HG03139 (cell line): ENCODE measurements at regions not wholly inside any gene's neighbourhood (a gene's known extent, or its start where the extent isn't known, plus 50 kb on each side); places are given as distances from the start of the nearest gene placed in this dataset.

ENCODE experiments used
- ATAC-seq: cut with Tn5 transposase; IDR thresholded peaks from one replicate; pipeline ENCODE4 v1.9.1; 2021; ENCODE audit not compliant: unreplicated experiment

DNA sequence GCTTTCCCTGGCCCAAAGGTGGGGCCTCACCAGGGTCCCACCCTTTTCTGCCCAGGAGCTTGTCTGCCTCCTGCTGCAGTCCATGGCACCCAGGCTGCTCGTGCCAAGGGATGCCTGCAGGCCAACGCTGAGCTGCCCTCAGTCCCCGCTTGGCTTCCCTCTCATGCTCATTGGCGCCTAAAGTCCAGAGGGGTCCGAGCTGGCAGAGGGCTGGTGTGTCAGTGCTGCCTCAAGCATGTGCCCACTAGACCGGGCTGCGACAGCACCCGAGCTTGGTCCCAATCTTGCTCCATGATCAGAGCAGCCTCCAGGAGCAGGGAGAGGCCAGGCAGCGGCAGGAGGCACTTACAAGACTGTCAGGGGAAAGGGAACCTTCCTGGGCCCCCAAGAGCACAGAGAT, 287.0 kb downstream of the ICOS start:
- ATAC-seq = no peak

DNA sequence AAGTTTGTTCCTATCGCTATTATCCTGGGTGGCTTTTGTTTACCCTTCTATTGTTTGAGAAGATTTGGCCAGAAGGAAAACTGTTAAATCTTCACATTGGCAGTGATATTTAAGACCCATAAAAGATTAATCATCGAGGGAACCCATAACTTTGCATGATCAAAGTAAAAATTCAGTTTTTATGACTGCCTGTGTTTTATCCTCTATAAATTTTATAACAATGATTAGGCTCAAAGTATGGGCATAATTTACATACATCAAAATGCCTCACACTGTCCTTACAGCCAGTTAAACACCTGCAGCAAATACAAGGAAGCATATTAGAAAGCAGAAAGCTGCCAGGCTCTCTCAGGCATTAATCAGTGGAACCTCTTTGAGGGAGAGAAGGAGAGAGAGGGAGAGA, 289.1 kb downstream of the ICOS start:
- no peak for ATAC-seq

DNA sequence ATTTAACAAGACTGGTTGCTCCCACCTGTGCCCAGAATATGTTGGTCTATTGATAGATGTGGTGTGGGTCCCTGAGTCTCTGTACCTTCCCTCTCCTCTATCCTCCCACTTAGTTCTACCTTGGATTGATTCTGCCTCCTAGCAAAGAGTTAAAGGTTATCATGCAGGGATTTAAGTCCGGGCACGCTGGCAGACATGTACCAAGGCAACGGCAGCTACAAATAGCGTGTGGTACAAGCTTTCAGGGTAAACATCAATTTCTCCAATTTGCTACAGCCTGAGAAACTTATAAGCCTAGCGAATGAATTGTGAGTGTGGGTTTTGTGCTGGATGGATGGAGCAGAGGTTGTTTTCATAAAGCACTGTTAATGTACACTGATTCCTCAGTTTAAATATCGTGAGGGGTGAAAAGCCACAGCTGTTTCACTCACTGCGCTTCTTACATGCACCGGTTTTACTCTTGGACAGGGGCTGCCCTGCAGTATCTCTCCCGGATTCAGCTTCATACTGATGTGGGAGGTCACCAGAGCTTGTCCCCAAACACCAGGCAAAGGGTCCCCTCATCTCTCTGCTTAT, 289.8 kb downstream of the ICOS start:
- no peak for ATAC-seq

DNA sequence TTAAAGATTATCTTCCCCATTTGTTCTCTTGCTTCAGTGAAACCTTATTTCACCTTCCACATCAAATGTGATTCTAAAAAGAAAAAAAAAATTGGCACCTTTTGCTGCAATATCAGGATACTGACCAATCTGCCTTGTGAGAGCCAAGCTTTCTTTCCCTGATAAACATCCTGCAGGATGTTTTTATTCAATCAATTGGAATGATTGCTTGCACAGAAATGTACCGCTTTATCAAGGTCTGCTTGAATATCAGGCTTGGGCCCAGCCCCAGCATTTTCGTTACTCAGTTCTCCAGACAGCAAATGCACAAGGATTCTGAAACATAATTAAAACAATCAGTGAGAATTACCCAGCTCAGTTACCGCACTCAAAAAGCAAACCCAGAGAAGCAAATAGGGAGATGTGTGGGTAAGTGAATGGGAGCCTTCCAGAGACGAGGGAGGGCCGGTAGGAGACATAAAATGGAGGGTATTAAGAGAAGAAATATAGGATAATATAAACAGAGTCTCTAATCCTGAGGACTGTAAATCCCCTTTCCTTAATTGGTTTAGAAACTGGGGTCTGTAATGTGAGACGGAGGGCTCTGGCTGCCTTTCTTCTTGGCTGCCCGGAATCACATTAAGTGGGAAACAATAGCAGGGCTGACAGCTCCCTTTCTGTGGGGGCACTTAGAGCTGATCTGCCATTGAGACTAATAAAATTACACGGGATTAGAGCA, 291.8 kb downstream of the ICOS start:
- no peak for ATAC-seq

- no peak for ATAC-seq
Observed at GRCh38 chr2:204234248-204234647, 297.7 kb downstream of the ICOS start.

DNA sequence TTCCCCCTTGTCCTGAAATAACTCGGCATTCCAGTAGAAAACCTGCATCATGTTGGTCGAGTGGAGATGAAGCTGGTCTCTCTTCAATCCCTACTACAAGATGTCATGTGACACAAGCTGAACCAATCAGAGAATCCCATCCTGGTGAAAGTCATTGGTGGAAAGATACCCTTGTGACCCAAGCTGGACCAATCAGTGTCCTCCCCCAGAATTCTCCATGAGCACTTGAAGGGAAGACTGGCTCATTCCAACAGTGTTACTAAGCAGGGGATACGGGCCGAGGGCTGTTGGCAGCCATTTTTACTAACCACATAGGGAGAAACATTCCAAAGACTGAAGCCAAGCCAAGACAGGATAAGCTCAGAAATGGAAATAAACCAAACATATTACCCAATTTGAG, 298.3 kb downstream of the ICOS start:
- no peak for ATAC-seq

GRCh38 chr2:204237416-204237815, 300.9 kb downstream of the ICOS start:
- ATAC-seq = no peak

- ATAC-seq = no peak
Observed at GRCh38 chr2:204239411-204240165, 303.0 kb downstream of the ICOS start.

GRCh38 chr2:204240961-204241360, 304.3 kb upstream of the PARD3B start:
- no peak for ATAC-seq

GRCh38 chr2:204249437-204249836, 295.8 kb upstream of the PARD3B start:
- ATAC-seq = no peak

DNA sequence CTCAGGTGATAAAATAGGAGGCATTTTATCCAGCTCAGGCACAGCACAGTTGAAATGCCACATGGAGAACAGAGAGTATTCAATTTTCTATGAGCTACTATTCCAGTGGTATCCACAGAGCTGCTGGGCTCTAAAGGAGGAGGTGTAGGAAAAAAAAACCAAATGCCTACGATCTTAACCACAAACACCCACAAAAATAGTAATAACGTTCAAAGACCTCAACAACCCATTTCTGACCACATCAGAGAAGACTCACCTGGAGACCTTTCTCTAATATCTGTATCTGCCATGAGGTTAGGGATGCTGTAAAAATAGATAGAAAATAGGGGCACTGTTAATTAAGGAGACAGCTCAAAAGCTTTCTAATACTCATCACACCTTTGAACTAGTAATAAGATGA, 294.6 kb upstream of the PARD3B start:
- no peak for ATAC-seq

DNA sequence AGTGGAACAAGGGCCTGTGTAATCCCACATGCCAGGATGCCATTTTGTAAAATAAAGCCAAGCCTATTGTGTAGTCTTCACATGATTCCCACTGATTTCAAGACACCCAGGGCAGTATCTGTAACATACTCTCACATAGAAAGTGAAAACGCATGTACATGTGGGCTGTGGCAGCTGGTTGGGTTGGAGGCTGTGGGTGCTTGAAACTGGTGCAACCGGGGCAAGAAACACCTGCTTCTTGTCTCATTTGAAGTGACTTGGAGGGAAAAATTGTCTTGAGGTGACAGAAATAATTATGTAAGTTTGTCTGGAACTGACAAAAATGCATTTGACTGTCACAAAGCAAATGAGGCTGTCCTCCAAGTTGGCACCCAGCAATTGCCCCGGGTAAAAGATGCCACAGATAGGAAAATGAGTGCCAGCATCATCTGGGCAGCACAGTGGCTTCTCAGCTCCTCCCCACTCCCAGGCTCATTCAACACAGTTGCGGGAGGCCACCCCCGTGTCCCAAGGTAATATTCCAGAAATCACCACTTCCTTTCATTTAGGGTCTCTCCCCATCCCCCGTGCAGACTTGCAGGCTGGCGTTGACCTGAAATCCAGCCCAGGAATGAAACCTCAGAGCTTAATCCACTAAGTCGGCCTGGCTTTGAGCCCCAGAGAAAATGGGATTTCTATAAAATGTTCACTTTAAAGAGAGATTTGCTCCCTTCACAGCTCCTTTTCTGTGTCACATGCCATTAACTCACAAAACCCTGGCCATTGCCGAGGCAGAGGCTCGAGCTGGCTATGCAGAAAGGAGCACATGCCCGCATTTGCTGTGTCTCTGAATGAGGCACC, 293.9 kb upstream of the PARD3B start:
- ATAC-seq = no peak

GRCh38 chr2:204251998-204252376, 293.3 kb upstream of the PARD3B start:
- ATAC-seq = no peak

DNA sequence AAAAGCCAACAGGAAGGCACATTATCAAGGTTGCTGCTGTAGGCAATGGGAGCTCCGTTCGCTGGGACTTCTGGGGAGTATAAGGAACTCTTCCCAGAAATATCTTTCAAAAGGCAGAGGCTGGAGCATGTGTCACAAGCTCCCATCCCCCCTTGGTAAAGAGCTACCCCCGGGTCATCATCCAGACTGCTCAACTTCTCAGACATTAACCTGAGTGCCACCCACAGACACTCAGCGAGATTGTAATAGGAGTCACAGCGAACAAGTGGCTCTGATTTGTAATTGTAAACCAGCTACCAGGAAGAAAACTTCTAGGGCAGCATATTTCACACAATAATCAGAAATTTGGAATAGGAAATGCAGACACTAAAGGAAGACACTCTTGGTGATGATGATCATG, 290.2 kb upstream of the PARD3B start:
- ATAC-seq = no peak

GRCh38 chr2:204255526-204255925, 289.7 kb upstream of the PARD3B start:
- ATAC-seq = no peak

- no peak for ATAC-seq
Observed at GRCh38 chr2:204257781-204258180, 287.5 kb upstream of the PARD3B start.

- no peak for ATAC-seq
Observed at GRCh38 chr2:204258890-204259289, 286.4 kb upstream of the PARD3B start.

- ATAC-seq = no peak
Observed at GRCh38 chr2:204260162-204260877, 285.0 kb upstream of the PARD3B start.

GRCh38 chr2:204260901-204261300, 284.4 kb upstream of the PARD3B start:
- ATAC-seq = no peak

GRCh38 chr2:204261846-204262245, 283.4 kb upstream of the PARD3B start:
- ATAC-seq = no peak

GRCh38 chr2:204264085-204264553, 281.2 kb upstream of the PARD3B start:
- ATAC-seq = no peak
